H1 (cell line): ENCODE measurements at regions not wholly inside any gene's neighbourhood (a gene's known extent, or its start where the extent isn't known, plus 50 kb on each side); places are given as distances from the start of the nearest gene placed in this dataset.

Source experiments
- MAFK ChIP-seq: IDR thresholded peaks from 2 replicates; pipeline ENCODE4 v1.6.1; 2012; ENCODE audit warnings: low read depth, mild to moderate bottlenecking, improper control_type of control experiment, low read length
- RAD21 ChIP-seq, 2 experiments: IDR thresholded peaks in 1 of 2; conservative IDR thresholded peaks in 1 of 2; 2 replicates each; pipeline ENCODE4 v1.6.1; 2011; ENCODE audit warnings: low read depth in 2 of 2, low read length in 2 of 2, improper control_type of control experiment in 1 of 2, inconsistent platforms in 1 of 2, mild to moderate bottlenecking in 1 of 2, moderate library complexity in 1 of 2
- RBBP5 ChIP-seq: IDR thresholded peaks from 2 replicates; pipeline ENCODE4 v1.7.1; 2012; ENCODE audit warnings: low read depth, mild to moderate bottlenecking, inconsistent platforms, low read length, moderate library complexity, borderline replicate concordance
- RNF2 ChIP-seq: fragments of 200-900, 300-1000 bp; sonication (generic); IDR thresholded peaks from 2 replicates; pipeline ENCODE4 v1.7.1; 2016; ENCODE audit warnings: borderline replicate concordance, low read depth, mild to moderate bottlenecking, antibody characterized with exemption, low read length; ENCODE audit not compliant: poor library complexity, severe bottlenecking; ENCODE audit errors: missing control alignments
- SAP30 ChIP-seq: fragments of 300-600 bp; sonication (generic); IDR thresholded peaks from 2 replicates; pipeline ENCODE4 v1.7.1; 2012; ENCODE audit warnings: low read length, moderate library complexity, mild to moderate bottlenecking, inconsistent platforms; ENCODE audit not compliant: insufficient read depth, insufficient replicate concordance
- SP1 ChIP-seq: IDR thresholded peaks from 2 replicates; pipeline ENCODE4 v1.6.1; 2011; ENCODE audit warnings: low read depth, low read length
- TF ChIP-seq, protein P1 (sequence below): fragments of 300-600 bp; sonication (generic); IDR thresholded peaks from 2 replicates; pipeline ENCODE4 v1.7.1; 2012; ENCODE audit warnings: low read length, moderate library complexity, mild to moderate bottlenecking, inconsistent platforms; ENCODE audit not compliant: insufficient replicate concordance
- TF ChIP-seq, protein P2 (sequence below): IDR thresholded peaks from 2 replicates; pipeline ENCODE4 v1.6.1; 2011; ENCODE audit warnings: low read length, improper control_type of control experiment

DNA sequence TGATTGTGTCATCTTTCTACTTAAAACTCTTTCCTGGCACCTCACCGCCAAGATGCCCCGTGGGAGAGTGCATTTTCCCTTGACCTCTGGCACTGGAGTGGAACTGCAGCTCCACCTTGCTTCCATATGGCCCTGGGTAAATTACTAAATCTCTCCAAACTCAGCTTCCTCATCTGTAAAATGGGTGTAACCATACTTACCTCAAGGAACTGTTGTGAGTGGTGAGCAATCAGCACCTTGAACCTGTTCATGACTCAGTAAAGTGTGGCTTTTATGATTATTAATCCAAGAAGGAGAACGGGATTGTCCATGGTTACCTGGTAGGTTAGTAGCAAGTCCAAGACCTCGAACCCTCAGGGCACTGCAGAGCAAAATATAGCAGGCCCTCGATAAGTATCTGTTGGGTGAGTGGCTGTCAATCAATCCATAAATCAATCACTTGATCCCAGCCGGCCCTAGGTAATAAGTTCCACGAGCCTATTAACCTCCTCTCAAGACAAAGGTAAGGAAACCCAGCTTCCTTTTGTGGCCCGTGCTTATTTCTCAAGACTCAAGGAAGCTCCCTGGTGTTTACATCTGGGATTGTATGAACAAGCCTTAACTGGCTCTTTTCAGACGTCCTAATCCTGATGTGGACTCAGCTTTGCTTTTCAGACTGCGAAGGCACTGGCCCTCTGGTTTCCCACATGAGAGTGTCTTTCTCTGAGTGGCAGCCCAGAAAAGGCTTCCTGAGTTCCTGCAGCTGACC lies 114.0 kb upstream of the GJB5 start (continued):
- TF ChIP-seq, protein P1, sequence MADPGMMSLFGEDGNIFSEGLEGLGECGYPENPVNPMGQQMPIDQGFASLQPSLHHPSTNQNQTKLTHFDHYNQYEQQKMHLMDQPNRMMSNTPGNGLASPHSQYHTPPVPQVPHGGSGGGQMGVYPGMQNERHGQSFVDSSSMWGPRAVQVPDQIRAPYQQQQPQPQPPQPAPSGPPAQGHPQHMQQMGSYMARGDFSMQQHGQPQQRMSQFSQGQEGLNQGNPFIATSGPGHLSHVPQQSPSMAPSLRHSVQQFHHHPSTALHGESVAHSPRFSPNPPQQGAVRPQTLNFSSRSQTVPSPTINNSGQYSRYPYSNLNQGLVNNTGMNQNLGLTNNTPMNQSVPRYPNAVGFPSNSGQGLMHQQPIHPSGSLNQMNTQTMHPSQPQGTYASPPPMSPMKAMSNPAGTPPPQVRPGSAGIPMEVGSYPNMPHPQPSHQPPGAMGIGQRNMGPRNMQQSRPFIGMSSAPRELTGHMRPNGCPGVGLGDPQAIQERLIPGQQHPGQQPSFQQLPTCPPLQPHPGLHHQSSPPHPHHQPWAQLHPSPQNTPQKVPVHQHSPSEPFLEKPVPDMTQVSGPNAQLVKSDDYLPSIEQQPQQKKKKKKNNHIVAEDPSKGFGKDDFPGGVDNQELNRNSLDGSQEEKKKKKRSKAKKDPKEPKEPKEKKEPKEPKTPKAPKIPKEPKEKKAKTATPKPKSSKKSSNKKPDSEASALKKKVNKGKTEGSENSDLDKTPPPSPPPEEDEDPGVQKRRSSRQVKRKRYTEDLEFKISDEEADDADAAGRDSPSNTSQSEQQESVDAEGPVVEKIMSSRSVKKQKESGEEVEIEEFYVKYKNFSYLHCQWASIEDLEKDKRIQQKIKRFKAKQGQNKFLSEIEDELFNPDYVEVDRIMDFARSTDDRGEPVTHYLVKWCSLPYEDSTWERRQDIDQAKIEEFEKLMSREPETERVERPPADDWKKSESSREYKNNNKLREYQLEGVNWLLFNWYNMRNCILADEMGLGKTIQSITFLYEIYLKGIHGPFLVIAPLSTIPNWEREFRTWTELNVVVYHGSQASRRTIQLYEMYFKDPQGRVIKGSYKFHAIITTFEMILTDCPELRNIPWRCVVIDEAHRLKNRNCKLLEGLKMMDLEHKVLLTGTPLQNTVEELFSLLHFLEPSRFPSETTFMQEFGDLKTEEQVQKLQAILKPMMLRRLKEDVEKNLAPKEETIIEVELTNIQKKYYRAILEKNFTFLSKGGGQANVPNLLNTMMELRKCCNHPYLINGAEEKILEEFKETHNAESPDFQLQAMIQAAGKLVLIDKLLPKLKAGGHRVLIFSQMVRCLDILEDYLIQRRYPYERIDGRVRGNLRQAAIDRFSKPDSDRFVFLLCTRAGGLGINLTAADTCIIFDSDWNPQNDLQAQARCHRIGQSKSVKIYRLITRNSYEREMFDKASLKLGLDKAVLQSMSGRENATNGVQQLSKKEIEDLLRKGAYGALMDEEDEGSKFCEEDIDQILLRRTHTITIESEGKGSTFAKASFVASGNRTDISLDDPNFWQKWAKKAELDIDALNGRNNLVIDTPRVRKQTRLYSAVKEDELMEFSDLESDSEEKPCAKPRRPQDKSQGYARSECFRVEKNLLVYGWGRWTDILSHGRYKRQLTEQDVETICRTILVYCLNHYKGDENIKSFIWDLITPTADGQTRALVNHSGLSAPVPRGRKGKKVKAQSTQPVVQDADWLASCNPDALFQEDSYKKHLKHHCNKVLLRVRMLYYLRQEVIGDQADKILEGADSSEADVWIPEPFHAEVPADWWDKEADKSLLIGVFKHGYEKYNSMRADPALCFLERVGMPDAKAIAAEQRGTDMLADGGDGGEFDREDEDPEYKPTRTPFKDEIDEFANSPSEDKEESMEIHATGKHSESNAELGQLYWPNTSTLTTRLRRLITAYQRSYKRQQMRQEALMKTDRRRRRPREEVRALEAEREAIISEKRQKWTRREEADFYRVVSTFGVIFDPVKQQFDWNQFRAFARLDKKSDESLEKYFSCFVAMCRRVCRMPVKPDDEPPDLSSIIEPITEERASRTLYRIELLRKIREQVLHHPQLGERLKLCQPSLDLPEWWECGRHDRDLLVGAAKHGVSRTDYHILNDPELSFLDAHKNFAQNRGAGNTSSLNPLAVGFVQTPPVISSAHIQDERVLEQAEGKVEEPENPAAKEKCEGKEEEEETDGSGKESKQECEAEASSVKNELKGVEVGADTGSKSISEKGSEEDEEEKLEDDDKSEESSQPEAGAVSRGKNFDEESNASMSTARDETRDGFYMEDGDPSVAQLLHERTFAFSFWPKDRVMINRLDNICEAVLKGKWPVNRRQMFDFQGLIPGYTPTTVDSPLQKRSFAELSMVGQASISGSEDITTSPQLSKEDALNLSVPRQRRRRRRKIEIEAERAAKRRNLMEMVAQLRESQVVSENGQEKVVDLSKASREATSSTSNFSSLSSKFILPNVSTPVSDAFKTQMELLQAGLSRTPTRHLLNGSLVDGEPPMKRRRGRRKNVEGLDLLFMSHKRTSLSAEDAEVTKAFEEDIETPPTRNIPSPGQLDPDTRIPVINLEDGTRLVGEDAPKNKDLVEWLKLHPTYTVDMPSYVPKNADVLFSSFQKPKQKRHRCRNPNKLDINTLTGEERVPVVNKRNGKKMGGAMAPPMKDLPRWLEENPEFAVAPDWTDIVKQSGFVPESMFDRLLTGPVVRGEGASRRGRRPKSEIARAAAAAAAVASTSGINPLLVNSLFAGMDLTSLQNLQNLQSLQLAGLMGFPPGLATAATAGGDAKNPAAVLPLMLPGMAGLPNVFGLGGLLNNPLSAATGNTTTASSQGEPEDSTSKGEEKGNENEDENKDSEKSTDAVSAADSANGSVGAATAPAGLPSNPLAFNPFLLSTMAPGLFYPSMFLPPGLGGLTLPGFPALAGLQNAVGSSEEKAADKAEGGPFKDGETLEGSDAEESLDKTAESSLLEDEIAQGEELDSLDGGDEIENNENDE: no peak
- TF ChIP-seq SP1: no peak
- no peak for TF ChIP-seq MAFK
- no peak for TF ChIP-seq SAP30
- TF ChIP-seq, protein P2, sequence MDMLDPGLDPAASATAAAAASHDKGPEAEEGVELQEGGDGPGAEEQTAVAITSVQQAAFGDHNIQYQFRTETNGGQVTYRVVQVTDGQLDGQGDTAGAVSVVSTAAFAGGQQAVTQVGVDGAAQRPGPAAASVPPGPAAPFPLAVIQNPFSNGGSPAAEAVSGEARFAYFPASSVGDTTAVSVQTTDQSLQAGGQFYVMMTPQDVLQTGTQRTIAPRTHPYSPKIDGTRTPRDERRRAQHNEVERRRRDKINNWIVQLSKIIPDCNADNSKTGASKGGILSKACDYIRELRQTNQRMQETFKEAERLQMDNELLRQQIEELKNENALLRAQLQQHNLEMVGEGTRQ: no peak
- TF ChIP-seq RNF2: no peak
- TF ChIP-seq RBBP5: no peak
- TF ChIP-seq RAD21 (IDR thresholded peaks at IDR 0.05 in 1 of 2, conservative IDR thresholded peaks at IDR 0.05 in 1 of 2; ENCODE audit: low read depth in 2 of 2, low read length in 2 of 2): no peak; a peak in 1 of 4 replicates
